ENCODE measurements at regions not wholly inside any gene's neighbourhood (a gene's known extent, or its start where the extent isn't known, plus 50 kb on each side); places are given as distances from the start of the nearest gene placed in this dataset.

- no peak for TF ChIP-seq CTCF (optimal IDR thresholded peaks at IDR 0.05 in 1 of 3, IDR thresholded peaks at IDR 0.05 in 1 of 3, conservative IDR thresholded peaks at IDR 0.05 in 1 of 3; ENCODE audit: extremely low read depth in 1 of 3, insufficient read depth in 2 of 3, low read length in 3 of 3)
- no peak for TF ChIP-seq EZH2 (IDR thresholded peaks at IDR 0.05; ENCODE audit: low read length)
Observed at GRCh38 chr10:62735464-62736167, 68.9 kb upstream of the ADO start.
